GM12872 (cell line): ENCODE measurements at regions not wholly inside any gene's neighbourhood (a gene's known extent, or its start where the extent isn't known, plus 50 kb on each side); places are given as distances from the start of the nearest gene placed in this dataset.

Experiments used
- CTCF ChIP-seq: IDR thresholded peaks from 3 replicates; pipeline ENCODE4 v1.5.1; 2011; ENCODE audit warnings: low read depth, mild to moderate bottlenecking, low read length, moderate library complexity; ENCODE audit not compliant: insufficient read depth

- no peak for TF ChIP-seq CTCF
These were observed 68.4 kb upstream of the ATP5PO start for GRCh38 chr21:33984021-33984481.

DNA sequence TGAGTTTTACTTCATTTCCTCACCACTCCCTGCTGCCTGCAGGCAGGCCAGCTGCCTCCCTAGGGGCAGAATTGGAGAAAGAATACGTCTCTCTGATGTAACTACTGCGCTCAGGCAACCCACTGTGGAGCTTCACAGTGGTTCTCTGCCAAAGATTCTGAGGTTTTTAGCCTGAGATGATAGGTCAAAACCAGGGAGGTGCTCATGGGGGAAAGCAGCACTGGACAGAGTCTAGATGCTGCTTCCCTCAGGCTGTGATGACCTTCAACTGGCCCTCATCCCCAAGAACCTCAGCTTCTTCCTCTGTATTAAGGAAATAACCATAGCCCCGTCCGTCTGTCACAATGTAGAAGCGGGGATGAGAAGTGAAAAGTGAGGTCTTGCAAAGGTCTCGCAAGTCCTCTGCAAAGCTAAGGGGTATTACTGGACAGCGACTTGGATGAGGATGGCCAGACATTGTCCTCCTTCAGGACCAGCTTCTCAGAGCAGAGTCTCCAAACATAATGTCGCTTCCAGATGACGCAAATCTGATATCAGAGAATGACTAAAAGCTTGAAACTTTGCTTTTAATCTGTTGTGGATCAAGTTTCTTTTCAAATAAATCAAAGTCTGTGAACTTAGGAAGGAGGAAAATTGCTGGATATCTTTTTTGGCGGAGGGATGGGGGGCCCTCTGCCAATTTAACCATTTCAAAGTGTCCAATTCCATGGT, 65.9 kb upstream of the ATP5PO start:
- no peak for TF ChIP-seq CTCF

GRCh38 chr21:33980276-33980916, 64.8 kb upstream of the ATP5PO start:
- no peak for TF ChIP-seq CTCF

DNA sequence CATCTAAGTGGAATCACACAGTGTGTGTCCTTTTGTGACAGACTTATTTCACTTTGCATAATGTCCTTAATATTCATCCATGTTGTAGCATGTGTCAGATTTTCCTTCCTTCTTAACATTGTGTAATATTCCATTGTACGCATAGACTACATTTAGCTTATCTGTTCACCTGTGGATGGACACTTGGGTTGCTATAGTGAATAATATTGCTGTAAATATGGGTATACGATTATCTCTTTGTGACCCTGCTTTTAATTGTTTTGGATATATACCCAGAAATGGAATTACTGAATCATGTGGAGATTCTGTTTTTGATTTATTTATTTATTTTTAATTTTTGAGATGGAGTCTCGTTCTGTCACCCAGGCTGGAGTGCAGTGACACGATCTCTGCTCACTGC, 63.0 kb upstream of the ATP5PO start:
- TF ChIP-seq CTCF = no peak

DNA sequence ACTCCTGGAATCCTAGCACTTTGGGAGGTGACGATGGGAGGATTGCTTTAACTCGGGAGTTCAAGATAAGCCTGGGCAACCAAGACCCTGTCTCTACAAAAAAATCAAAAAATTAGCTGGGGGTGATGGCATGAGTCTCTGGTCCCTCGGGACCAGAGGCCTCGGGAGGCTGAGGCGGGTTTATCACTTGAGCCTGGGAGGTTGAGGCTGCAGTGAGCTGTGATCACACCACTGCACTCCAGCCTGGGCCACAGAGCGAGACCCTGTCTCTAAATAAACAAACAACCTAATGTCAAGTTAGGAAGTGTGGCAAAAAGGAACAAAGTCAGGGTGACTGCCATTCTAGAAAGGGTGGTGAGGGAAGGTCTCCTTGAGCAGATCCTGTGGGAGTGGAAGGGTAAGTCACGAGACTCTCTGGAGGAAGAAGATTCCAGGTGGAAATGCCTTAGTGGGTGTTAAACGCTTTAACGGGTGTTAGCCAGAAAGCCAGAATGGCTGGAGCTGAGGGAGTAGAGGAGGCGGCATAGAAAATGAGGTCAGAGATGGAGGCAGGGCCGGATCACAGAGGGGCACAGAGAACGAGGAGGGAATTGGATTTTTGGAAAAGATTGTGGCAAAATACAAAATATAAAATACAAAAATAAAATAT, 62.2 kb upstream of the ATP5PO start:
- no peak for TF ChIP-seq CTCF

DNA sequence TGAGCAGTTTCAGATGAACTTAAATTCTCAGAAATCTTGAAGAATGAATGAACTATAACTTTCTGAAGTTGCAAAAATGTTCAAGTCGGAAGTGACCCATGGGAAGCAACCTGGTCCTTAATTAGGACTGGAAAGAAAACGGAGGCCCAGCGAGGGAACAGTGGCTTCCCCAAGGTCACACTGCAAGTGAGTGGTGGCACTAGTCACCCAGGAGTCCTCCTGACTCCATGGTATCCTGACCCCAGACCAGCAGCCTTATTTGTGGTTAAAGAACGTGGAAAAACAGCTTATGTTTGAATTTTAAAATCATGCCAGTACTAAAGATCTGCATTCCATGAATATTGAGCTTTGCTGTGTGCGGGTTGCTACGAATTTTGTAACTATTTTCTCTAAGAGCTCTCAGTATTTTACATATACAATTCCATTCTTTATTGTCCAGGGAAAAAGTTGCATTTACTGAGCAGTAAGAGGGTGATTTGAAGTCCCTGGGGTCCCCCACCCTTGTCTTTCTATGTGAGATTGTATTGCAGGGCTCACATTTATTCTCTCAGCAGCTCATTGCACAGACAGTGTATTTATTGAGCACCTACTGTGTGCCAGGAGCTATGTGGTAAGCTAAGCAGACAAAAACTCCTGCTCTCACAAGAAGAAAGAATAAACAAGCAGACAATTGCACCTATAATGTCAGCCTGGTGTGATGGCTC, 61.6 kb upstream of the ATP5PO start:
- TF ChIP-seq CTCF = no peak
